GM18502 (cell line): ENCODE measurements at regions not wholly inside any gene's neighbourhood (a gene's known extent, or its start where the extent isn't known, plus 50 kb on each side); places are given as distances from the start of the nearest gene placed in this dataset.

Experiments
- ATAC-seq: cut with Tn5 transposase; IDR thresholded peaks from one replicate; pipeline ENCODE4 v1.9.1; 2021; ENCODE audit warnings: mild to moderate bottlenecking; ENCODE audit not compliant: unreplicated experiment, poor library complexity

DNA sequence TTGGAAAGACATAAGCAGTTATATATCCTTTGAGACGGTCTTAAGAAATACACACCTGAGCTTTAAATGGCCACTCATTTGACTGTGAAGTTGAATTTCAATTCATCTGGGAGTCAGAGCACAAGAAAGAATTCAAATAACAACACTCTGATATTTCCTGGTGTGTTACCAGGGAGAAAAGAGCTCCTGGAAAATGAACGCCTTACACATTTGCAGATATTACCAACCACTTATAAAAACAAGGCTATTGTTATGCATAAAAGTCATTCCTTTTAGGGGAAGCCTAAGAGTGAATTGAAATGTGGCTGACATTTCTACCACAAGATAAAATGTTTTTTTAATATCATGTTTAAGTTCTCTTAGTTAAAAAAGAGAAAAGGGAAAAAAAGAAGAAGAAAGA is 229.2 kb upstream of the PLEKHG7 start:
- ATAC-seq = no peak

DNA sequence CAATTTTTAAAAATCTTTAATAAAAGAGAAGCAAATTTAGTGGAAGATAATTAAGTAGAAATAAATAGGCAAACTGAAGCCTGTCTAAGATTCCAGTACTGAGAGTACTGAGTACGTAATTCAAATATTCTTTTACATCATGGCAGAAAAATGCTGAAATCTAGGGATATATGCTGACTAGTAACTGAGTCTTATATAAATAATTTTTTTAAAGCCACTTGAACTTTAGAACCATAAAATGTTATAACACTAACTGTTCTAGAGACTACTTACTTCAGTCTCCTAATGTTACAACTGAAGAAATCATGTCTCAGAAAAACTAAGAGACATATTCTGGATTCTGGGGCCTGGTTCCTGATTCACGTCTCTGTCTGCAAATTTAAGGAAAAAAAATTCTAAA is 230.6 kb upstream of the PLEKHG7 start:
- ATAC-seq = no peak

DNA sequence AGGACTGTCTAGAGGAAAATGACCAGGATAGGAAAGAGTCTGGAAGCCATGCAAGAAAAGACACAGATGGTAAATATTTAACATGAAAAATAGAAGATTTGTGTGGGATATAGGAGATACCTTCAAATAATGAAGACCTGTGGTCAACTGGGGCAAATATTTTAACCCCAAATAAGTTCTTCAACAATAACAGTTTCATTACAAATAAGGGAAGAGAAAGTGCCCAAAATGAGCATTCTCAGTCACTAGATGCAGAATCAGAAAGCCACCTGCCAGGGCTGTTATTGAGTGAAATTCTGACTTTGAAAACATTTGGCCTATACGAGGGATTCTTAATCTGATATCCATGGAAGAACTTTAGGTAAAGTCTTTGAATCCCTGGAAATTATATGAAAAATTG is 231.2 kb upstream of the PLEKHG7 start:
- peak; percentile 47 for ATAC-seq

DNA sequence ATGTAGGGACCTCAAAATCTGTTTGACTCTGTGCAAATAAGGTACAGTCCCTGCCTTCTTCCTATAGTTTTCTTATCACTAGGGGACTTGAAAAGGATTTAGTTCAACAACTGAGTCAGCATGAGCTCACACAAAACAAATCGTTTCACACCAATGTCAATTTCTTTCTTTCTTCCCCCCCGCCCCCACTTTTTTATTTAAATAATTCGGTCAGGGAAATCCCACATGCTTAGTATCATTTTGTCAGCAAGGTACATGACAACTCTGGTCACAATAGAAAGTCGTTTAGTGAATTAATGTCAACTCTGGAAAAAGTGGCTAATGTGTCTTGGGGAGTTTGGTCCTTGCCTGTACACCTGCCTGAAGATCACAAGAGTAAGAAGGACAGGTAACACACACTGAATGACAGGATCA is 232.2 kb upstream of the PLEKHG7 start:
- peak; percentile 25 for ATAC-seq

DNA sequence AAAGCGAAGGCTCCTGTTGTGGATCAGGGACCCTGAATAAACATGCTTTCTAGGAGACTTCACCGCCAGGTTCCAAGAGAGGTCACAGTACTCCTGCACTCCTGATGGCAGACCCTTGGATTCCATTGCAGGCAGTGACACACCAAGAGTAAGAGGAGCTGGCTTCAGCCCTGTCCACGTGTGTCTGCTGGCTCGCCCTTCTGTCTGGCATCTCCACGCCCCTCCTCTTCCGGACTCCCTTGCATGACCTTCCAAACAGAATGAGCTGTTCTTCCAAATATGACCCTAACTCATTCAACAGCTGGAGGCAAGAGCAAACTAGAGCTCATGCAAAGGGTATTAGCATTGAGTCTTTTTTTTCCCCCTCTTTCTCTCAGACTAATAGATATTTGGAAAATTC is 233.0 kb upstream of the PLEKHG7 start:
- ATAC-seq = no peak

DNA sequence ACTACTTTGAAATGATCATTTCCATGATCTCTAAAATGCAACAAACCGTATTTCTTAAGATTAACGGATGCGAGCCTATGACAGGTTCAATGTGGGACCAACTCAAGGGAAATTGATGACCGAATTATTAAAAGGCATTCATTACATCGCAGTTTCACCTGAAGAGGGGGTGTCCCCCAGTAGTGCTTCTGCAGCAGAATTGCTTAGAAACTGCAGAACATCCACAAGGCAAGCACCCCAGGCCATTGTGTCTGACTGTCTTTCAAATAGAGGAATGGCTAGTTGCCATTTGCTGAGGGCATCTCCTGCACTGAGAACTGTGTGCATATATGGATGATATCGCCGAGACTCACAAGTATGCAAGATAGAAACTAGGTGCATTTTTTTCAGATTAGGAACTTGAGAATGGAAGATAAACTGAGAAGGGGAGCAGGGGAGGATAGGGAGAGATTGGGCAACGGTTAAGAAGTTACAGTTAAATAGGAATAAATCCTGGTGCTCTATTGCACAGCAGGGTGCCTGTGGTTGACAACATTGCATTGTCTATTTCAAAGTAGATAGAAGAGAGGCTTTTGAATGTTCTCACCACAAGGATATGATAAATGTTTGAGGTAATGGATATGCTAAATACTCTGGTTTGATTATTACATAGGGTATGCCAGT is 234.3 kb upstream of the PLEKHG7 start:
- no peak for ATAC-seq

DNA sequence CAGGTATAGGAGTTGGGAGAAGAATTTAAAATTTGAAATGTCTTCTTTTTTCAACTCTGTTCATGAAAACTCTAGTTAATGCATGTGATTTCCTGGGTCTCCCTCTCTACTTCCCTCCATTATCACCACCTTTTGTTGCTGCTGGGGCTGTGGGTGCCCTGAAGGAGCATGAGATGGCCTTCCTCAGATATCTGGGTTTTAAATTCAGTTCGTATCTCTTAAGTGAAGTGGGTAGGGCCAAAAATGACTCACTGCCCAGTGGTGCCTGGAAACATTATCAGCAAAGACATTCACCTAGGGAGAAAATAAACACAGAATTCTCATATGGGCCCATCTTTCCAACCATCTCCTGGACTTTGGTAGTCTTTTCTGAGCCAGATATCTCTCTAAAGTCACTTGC is 234.9 kb upstream of the PLEKHG7 start:
- ATAC-seq = no peak

DNA sequence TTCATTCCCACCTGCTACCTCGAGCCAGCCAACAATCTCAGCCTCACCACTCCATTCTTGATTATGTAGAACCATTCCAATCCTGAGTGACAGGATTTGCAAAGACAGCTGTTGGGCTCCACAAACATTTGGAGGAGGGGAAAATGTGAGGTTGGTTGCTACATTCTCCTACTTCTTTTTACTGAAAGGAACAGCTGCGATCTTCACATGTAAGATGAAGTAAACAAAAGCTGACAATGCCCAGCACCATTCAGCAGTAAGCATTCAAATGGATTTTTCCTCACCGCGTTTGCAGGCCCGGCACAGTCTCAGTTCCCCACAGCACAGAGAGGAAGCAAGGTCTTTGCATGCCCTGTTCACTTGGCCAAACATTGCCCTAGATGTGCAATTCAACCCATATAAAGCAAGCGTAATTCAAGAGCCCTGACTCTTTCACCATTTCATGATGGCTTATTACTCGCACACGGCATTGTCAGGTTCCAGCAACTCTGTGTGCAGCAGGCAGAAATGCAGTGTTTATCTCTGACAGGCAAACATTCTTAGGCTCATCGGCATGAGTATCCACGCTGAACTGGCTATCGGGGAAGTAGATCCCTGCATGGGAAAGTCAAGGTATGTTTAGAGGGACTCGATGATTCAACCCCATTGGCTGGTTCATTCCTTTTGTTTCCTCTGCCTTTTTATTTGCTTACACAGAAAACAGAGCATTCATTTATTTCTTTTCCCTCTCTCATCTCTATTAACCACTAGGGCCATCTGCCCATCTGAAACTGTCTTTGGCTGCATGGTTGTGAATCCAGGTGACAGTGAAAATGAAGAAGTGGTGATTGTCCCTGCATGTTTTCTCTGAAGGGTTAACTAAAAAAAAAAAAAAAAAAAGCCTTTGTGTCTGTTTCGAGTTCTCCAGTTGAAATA is 236.1 kb upstream of the PLEKHG7 start:
- peak; percentile 44 for ATAC-seq

DNA sequence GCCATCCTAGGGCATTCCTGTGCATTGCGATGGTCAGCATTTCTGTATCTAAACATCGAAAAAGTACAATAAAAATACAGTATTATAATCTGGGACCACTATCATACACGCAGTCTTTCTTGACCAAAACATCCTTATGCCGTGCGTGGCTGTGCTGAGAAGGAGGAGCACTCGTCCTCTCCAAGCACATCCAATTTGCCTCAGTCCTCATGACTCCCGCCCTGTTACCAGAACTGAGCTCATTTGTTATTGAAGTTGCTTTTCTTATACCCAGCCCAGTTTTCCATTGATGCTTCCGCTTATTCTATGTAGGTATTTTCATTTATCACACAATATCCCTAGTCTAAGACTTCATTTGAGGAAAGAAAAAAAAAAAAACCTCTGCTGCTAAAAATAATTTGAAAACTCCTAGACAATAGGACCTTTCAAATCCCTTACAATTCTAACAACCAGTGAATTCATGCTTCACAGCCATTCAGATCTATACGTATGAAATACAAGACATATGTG is 236.9 kb upstream of the PLEKHG7 start:
- ATAC-seq = no peak

DNA sequence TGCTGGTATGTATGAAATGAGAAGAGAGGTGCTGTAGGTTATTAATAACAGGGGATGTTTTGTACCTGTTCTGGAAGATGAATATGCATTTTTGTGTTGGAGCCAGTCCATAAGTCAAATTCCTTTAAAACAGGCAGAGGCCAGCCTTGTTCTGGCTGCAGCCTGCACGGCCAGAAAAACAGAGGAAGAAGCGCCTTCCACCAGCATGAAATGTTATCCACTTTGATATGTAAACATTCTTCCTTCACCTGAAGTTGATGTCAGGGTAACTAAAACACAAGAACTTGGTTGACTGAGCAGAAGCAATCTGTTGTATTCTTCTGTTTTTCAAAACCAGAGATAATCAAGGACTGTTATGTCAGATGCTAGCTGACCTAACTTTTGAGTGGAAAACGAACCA is 237.9 kb upstream of the PLEKHG7 start:
- ATAC-seq = no peak

DNA sequence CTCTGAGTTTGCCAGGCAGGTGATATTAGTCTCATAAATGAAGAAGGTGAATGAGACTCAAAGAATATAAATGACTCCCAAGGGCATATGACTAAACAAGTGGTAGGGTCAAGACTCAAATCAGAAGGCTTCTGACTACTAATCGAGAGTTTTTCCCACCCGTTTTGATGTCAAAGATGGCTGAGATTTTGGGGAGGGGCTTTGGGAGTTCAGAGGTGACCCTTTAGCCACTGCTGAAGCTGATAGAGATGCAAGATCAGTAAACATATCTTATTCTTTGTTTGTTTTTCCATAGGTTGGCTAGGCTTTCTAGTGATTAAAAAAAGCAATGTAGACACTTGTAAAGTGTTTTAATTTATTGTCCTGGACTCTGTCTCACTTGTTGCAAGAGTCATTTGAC is 239.6 kb upstream of the PLEKHG7 start:
- ATAC-seq = no peak

DNA sequence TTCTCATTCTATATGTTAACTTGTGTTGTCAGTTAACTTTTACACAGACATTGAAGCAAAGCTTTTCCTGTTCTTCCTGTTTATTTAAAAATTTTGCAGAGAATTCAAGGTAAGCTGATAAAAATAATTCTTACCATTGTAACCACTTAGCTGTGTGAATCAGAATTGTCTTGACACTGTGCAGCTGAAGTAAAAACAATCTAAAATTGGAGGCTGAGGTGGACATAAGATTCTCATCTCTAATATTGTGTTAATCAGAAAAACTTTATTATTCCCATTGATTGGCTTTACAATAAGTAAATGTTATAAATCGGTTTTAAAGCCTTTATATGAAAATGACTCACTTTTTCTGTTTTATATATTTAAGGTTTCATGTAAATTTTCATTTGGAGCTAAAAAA is 240.3 kb upstream of the PLEKHG7 start:
- ATAC-seq = no peak

DNA sequence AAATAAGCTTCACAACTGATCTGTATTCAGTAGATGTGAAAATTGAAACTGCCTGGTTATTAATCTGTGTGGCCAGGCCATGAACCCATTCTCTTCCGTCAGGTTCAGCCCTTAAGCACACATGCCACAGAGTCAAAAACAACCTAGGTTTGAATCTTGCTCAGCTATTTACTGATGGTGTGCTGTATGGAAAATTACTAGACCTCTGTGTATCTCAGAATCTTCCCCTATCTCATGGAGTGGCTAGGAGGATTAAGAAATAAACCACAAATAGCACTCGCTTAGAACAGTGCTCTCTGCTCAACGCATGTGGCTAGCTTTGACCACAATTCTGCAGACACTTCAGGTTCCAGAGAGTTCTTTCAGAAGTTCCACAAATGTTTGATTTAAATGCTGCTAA is 240.7 kb upstream of the PLEKHG7 start:
- ATAC-seq = peak; percentile 70

DNA sequence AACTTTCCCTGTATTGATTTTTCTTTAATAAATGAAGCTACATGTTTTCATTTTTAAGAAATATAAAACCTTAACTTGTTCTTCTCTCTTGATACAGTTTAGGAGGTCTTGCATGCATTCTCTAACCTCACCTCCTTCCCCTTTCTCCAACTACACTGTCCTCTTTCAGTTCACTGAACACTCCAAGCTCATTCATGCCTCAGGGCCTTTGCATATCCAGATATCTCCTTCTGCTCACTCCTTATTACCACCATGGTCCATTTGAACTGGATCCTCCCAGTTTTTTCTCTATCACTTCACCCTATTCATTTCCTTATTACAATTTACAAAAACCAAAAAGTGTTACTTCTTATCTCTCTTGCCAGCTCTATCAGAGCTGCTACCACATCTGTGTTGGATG is 242.9 kb upstream of the PLEKHG7 start:
- no peak for ATAC-seq

DNA sequence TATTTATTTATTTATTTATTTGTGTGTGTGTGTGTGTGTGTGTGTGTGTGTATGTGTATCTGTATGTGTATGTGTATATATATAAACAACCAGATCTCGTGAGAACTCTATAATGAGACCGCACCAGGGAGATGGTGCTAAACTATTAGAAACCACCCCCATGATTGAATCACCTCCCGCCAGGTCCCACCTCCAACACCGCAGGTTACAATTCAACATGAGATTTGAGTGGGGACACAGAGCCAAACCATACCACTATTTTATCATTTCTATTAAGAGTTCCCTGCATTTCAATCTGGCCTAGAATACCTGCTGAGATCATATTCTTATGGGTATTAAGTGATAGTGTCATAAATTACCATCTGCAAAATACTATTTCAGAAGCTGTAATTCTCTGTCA is 243.8 kb upstream of the PLEKHG7 start:
- ATAC-seq = no peak

DNA sequence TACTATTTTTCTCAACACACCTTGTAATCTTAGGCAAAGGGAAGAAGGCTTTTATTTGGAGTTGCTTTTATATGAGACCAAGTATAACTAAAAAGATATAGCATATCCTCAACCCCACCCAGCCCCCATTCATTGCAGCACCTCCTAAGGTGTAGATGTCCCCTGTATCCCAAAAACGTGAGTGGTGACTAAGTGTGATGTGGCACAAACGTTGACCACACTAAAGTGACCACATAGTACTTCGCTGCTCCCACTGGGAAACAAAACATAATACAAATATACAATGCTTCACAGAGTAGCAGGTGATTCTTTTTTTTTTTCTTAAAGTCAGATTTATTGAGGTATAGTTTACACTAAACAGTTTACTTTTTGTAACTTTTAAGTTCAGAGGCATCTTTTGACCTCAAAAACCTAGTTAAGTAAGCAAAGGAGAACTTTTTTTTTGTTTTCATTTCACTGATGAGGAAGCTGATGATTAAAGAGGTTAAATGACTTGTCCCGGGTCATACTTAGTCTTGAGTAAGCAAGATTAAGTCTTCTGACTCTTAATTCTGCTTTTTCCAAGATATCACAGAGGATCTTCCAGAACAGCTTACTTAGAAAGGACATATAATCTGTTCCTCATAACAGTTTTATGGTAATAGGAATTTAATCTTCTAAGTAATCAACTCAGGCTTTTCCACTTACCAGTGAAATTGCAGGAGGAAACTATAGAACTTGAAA is 245.2 kb upstream of the PLEKHG7 start:
- no peak for ATAC-seq

DNA sequence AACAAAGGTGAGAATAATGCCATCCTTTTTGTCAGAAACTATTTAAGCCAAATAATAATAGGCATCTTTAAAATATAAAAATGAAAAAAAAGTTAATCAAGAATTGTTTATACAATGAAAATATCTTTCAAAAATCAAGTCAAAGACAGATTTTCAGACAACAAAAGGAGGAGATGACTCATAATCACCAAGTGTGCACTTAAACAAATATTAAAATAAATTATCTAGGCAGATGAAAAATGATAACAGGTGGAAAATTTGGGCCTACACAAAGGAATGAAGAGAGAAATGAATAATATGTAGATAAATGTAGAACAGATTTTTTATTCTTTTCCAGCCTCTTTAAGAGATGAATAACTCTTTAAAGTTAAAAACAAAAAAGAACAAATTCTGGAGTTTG is 250.0 kb upstream of the PLEKHG7 start:
- no peak for ATAC-seq

DNA sequence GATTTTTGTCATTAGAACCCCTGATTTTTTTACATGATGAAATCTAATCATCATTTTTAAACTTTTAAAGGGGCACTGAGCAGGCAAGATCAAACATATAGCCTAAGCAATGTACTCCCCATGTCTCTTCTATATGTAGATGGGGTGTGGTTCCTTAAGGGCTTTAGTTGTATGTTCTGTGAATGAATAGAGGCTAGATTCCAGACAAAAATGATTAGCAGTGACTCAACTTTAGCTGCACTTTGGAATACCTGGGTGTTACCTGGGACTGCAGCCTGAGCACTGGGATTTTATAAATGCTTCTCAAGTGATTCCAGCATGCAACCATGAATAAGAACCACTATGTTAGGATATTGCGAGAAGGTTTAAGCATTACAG is 256.7 kb upstream of the PLEKHG7 start:
- ATAC-seq = peak; percentile 1

DNA sequence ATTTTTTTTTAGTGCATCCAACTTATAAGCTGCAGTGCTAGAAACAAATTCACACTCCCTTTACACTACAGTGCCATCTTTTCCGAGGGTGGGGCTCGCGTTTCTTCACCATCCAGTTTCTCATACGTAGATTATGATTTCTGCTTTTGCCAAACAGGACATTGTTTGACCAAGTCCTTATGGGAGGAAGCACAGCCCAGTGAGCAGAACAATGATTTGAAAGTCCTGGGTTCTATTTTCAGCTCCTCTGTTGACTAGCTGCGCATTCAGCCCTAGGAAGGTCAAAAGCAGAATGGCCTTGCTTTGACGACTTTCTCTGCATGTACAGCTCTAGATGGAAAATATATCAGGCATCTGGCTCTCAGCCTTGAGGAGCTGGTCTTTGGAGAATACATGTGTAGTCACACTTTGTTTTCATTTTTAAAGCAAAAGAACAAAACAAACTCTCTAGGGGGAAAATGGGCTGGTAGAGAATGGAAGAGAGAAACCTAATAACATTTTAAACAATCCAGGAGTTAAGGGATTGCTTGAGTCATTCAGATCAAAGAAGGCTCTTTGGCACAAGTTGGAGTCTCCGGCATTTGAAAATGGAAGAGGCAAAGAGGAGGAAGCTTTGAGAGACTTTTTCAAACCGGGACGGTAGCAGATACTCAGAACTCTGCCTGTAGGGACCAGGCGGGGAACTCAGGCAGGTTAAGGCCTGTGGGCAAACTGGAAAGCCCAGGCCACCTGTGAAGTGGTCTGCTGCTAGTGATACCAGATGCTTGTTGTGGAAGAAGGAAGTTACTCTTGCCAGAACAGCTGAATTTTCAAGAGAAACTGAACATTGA is 257.3 kb upstream of the PLEKHG7 start:
- ATAC-seq = peak; percentile 86

DNA sequence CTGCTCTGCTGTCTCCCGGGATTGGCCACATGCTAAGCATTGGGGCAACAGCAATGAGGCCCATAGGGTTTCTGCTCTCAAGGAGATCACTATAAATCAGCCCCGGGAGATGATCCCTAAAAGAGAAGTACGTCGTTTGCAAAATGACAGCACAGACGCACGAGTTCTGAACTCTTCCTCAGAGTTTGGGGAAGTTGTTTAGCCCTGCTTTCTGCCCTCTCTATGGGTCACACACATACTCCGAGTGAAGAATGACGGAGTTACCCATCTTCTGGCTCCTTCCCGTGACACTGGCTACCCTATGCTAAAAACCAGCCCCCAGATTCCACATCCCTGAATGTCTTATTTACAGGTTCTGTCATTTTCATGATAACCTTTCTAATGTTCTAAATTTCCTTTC is 258.0 kb upstream of the PLEKHG7 start:
- ATAC-seq = peak; percentile 36
